Caco-2 (cell line): ENCODE measurements at regions not wholly inside any gene's neighbourhood (a gene's known extent, or its start where the extent isn't known, plus 50 kb on each side); places are given as distances from the start of the nearest gene placed in this dataset.

Experiments used
- BruUV-seq: library from RNA; stranded (reverse); fragments of 400-500 nt; replicated peaks from 2 replicates; lab custom pipeline; 2021; lab: Mats Ljungman, UMichigan
- CTCF ChIA-PET: fragments of 300-600 bp; sonication (Branson Sonifier 250); formaldehyde crosslinking; loops from one replicate; lab custom pipeline; 2022; ENCODE audit warnings: antibody characterized with exemption; lab: Charles Lee
- POLR2A ChIA-PET: fragments of 300-600 bp; sonication (Branson Sonifier 250); formaldehyde crosslinking; loops from one replicate; lab custom pipeline; 2022; ENCODE audit warnings: antibody characterized with exemption; lab: Charles Lee
- DNase-seq, 2 experiments: peaks; one replicate each; pipeline versions ENCODE4 v3.0.0 to v3.0.0-alpha.2; 2020 to 2022
- H3K27me3 ChIP-seq: replicated peaks from 2 replicates; pipeline ENCODE4 v1.6.0; 2011; ENCODE audit warnings: low read length; ENCODE audit not compliant: control insufficient read depth, insufficient read depth
- H3K36me3 ChIP-seq: 2 replicates; pipeline ENCODE4 v1.5.1; 2011; ENCODE audit warnings: low read length; ENCODE audit not compliant: control insufficient read depth, insufficient read depth
- H3K4me1 ChIP-seq: fragments of 250-450 bp; sonication (Bioruptor Pico); 2 replicates; pipeline ENCODE4 v1.5.1; 2020; ENCODE audit warnings: mild to moderate bottlenecking
- H3K4me3 ChIP-seq: 2 replicates; pipeline ENCODE4 v1.5.1; 2011; ENCODE audit warnings: low read depth, mild to moderate bottlenecking, control low read depth, low read length
- H3K9me3 ChIP-seq: fragments of 250-450 bp; sonication (Bioruptor Pico); 2 replicates; pipeline ENCODE4 v1.5.1; 2020; ENCODE audit warnings: mild to moderate bottlenecking, moderate library complexity
- H3K27ac Mint-ChIP-seq: one replicate; pipeline ENCODE4 v1.8.0; 2022; ENCODE audit warnings: mixed read lengths; ENCODE audit not compliant: unreplicated experiment
- H3K27me3 Mint-ChIP-seq: one replicate; pipeline ENCODE4 v1.8.0; 2022; ENCODE audit warnings: mixed read lengths; ENCODE audit not compliant: insufficient read depth, unreplicated experiment
- H3K36me3 Mint-ChIP-seq: one replicate; pipeline ENCODE4 v1.8.0; 2022; ENCODE audit warnings: mild to moderate bottlenecking, mixed read lengths; ENCODE audit not compliant: insufficient read depth, unreplicated experiment
- H3K4me1 Mint-ChIP-seq: one replicate; pipeline ENCODE4 v1.8.0; 2022; ENCODE audit warnings: low read depth, mixed read lengths; ENCODE audit not compliant: unreplicated experiment
- H3K4me3 Mint-ChIP-seq: one replicate; pipeline ENCODE4 v1.8.0; 2022; ENCODE audit warnings: mild to moderate bottlenecking, moderate library complexity, mixed read lengths; ENCODE audit not compliant: unreplicated experiment
- H3K9me3 Mint-ChIP-seq: one replicate; pipeline ENCODE4 v1.8.0; 2022; ENCODE audit warnings: mixed read lengths; ENCODE audit not compliant: unreplicated experiment
- intact Hi-C: fragments of 100-400 bp; cut with micrococcal nuclease; formaldehyde crosslinking; loops from one replicate; pipeline ENCODE4 v1.10.0; 2022; ENCODE audit not compliant: unreplicated experiment
- TF ChIP-seq, protein P1 (sequence below), 2 experiments: fragments of 200-600 bp in 1 of 2; IDR thresholded peaks; 1 replicate in 1 of 2; 2 replicates in 1 of 2; pipeline versions ENCODE4 v1.5.1 to v1.8.0; 2011 to 2022; ENCODE audit warnings: antibody characterized with exemption in 1 of 2, control low read depth in 1 of 2, inconsistent platforms in 1 of 2, low read depth in 1 of 2, low read length in 1 of 2, mild to moderate bottlenecking in 1 of 2, moderate library complexity in 1 of 2; ENCODE audit not compliant: insufficient read depth in 1 of 2, severe bottlenecking in 1 of 2, unreplicated experiment in 1 of 2

DNA sequence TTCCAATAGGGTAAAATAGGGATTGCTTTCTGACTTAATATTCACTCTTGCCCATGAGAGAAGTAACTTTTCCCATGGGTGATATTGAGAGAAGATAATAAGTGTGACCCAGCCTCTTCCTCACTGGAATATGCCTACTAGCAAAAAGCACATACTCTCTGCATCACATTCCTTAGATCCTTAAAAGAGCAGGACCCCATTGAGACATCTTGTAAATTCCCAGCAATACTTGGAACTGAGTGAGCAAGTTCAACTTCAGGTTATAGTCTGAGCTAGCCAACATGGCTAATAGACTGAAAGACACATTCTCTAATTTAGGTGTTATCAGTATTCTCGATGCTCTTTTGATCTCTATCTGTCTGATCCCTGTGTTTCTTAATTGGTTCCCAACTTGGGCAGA, 1372.3 kb downstream of the STIM2 start:
- Mint-ChIP-seq H3K27ac (no peak overlapping the region), H3K36me3 (no peaks in the 10 kb centered on the region), H3K27me3 (no peaks in the 10 kb centered on the region), H3K9me3 (no peaks in the 10 kb centered on the region), H3K4me1 (peaks cover 9% of the 10 kb centered on the region), H3K4me3 (no peak overlapping the region)
- H3K27me3 ChIP-seq: no peaks in the 10 kb centered on the region
- H3K36me3 ChIP-seq: no peaks in the 10 kb centered on the region
- ChIA-PET CTCF (no interaction called here), POLR2A (no interaction called here)
- H3K4me1 ChIP-seq: peaks cover 6% of the 10 kb centered on the region; the same call in 1 of the 2 replicates
- H3K9me3 ChIP-seq: no peaks in the 10 kb centered on the region
- no peak for DNase-seq
- BruUV-seq: no TSS peak
- TF ChIP-seq, protein P1, sequence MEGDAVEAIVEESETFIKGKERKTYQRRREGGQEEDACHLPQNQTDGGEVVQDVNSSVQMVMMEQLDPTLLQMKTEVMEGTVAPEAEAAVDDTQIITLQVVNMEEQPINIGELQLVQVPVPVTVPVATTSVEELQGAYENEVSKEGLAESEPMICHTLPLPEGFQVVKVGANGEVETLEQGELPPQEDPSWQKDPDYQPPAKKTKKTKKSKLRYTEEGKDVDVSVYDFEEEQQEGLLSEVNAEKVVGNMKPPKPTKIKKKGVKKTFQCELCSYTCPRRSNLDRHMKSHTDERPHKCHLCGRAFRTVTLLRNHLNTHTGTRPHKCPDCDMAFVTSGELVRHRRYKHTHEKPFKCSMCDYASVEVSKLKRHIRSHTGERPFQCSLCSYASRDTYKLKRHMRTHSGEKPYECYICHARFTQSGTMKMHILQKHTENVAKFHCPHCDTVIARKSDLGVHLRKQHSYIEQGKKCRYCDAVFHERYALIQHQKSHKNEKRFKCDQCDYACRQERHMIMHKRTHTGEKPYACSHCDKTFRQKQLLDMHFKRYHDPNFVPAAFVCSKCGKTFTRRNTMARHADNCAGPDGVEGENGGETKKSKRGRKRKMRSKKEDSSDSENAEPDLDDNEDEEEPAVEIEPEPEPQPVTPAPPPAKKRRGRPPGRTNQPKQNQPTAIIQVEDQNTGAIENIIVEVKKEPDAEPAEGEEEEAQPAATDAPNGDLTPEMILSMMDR (IDR thresholded peaks at IDR 0.05; ENCODE audit: insufficient read depth in 1 of 2, low read depth in 1 of 2, low read length in 1 of 2, severe bottlenecking in 1 of 2, unreplicated experiment in 1 of 2): no peak
- H3K4me3 ChIP-seq: no peak overlapping the region
- intact Hi-C loops: no loop called here

- H3K9me3 Mint-ChIP-seq: no peaks in the 10 kb centered on the region
- no peaks in the 10 kb centered on the region for H3K36me3 ChIP-seq
- H3K27me3 Mint-ChIP-seq: no peaks in the 10 kb centered on the region
- no peak overlapping the region for H3K27ac Mint-ChIP-seq
- TF ChIP-seq, protein P1 (IDR thresholded peaks at IDR 0.05; ENCODE audit: insufficient read depth in 1 of 2, low read depth in 1 of 2, low read length in 1 of 2, severe bottlenecking in 1 of 2, unreplicated experiment in 1 of 2): no peak
- H3K36me3 Mint-ChIP-seq: no peaks in the 10 kb centered on the region
- H3K4me1 Mint-ChIP-seq: peaks cover 15% of the 10 kb centered on the region
- H3K27me3 ChIP-seq: no peaks in the 10 kb centered on the region
- no TSS peak for BruUV-seq
- no peak overlapping the region for H3K4me3 ChIP-seq
- H3K4me3 Mint-ChIP-seq: no peak overlapping the region
- intact Hi-C loops: no loop called here
- H3K4me1 ChIP-seq: peaks cover 6% of the 10 kb centered on the region; the same call in 1 of the 2 replicates
- POLR2A ChIA-PET: no interaction called here
- CTCF ChIA-PET: no interaction called here
- no peaks in the 10 kb centered on the region for H3K9me3 ChIP-seq
- no peak for DNase-seq
Observed at GRCh38 chr4:28233724-28234123, 1373.1 kb downstream of the STIM2 start.

- Mint-ChIP-seq H3K27ac (no peak overlapping the region), H3K36me3 (no peaks in the 10 kb centered on the region), H3K9me3 (no peaks in the 10 kb centered on the region), H3K27me3 (no peaks in the 10 kb centered on the region), H3K4me1 (peaks cover 16% of the 10 kb centered on the region), H3K4me3 (no peak overlapping the region)
- no peak overlapping the region for H3K4me3 ChIP-seq
- H3K27me3 ChIP-seq: no peaks in the 10 kb centered on the region
- 0 out of 2 replicates have a peak, but pooled peaks cover 2% of the 10 kb centered on the region for H3K9me3 ChIP-seq
- intact Hi-C loops: no loop called here
- no peaks in the 10 kb centered on the region for H3K36me3 ChIP-seq
- H3K4me1 ChIP-seq: peaks cover 5% of the 10 kb centered on the region; the same call in 1 of the 2 replicates
- no peak for DNase-seq
- TF ChIP-seq, protein P1 (IDR thresholded peaks at IDR 0.05; ENCODE audit: insufficient read depth in 1 of 2, low read depth in 1 of 2, low read length in 1 of 2, severe bottlenecking in 1 of 2, unreplicated experiment in 1 of 2): no peak
- ChIA-PET CTCF (no interaction called here), POLR2A (no interaction called here)
- BruUV-seq: no TSS peak
Observed at GRCh38 chr4:28238876-28239275, 1378.2 kb downstream of the STIM2 start.
